Activated B cell treated with CpG ODN at 0.5 μM for 24 hours (primary cell): ENCODE measurements at regions not wholly inside any gene's neighbourhood (a gene's known extent, or its start where the extent isn't known, plus 50 kb on each side); places are given as distances from the start of the nearest gene placed in this dataset.

Experiments
- ATAC-seq: fragments of 200-7000 bp; cut with Tn5 transposase; one replicate; pipeline ENCODE4 v1.10.0; 2021; ENCODE audit warnings: low read depth, mild to moderate bottlenecking, moderate library complexity
- CTCF ChIA-PET: fragments of 350-600 bp; sonication (Branson Sonifier 250); formaldehyde crosslinking; loops from one replicate; lab custom pipeline; 2021; ENCODE audit warnings: antibody characterized with exemption; lab: Charles Lee
- POLR2A ChIA-PET: fragments of 350-600 bp; sonication (Branson Sonifier 250); formaldehyde crosslinking; loops from one replicate; lab custom pipeline; 2021; ENCODE audit warnings: antibody characterized with exemption; lab: Charles Lee
- DNase-seq: peaks from one replicate; pipeline ENCODE4 v3.0.0; 2022
- H3K27ac Mint-ChIP-seq: one replicate; pipeline ENCODE4 v1.8.0; 2020; ENCODE audit warnings: mixed read lengths
- H3K27me3 Mint-ChIP-seq: one replicate; pipeline ENCODE4 v1.8.0; 2021; ENCODE audit warnings: mixed read lengths
- H3K36me3 Mint-ChIP-seq: one replicate; pipeline ENCODE4 v1.8.0; 2021; ENCODE audit warnings: low read depth, mixed read lengths
- H3K4me1 Mint-ChIP-seq: one replicate; pipeline ENCODE4 v1.8.0; 2021; ENCODE audit warnings: mixed read lengths
- H3K4me3 Mint-ChIP-seq: one replicate; pipeline ENCODE4 v1.8.0; 2020; ENCODE audit warnings: mild to moderate bottlenecking, mixed read lengths
- H3K9me3 Mint-ChIP-seq: one replicate; pipeline ENCODE4 v1.8.0; 2020; ENCODE audit warnings: mixed read lengths
- CTCF ChIP-seq: fragments of 200-600 bp; IDR thresholded peaks from one replicate; pipeline ENCODE4 v1.8.0; 2022; ENCODE audit warnings: antibody characterized with exemption, mild to moderate bottlenecking
- intact Hi-C: fragments of 100-400 bp; cut with micrococcal nuclease; formaldehyde crosslinking; loops from one replicate; pipeline ENCODE4 v1.15.1; 2024

- intact Hi-C loops, result no loop called here
- DNase-seq (no peak), ATAC-seq (no peak)
- H3K27ac Mint-ChIP-seq, result no peak overlapping the region
- H3K9me3 Mint-ChIP-seq, result no peaks in the 10 kb centered on the region
- ChIA-PET CTCF (no interaction called here), POLR2A (no interaction called here)
- H3K36me3 Mint-ChIP-seq, result no peaks in the 10 kb centered on the region
- H3K4me3 Mint-ChIP-seq, result no peak overlapping the region
- no peak for TF ChIP-seq CTCF
- H3K4me1 Mint-ChIP-seq, result no peaks in the 10 kb centered on the region
- no peaks in the 10 kb centered on the region for H3K27me3 Mint-ChIP-seq
These were observed 1922.8 kb downstream of the MRPL39 start for GRCh38 chr21:23684431-23684830.

- no peak for DNase-seq
- POLR2A ChIA-PET, result interaction anchor here (0.6 kb wide), 1 partner anchor 262 kb away, joined by 4 read pairs; no protein-coding TSS in a partner anchor
- intact Hi-C loops, result no loop called here
- no peak for TF ChIP-seq CTCF
- Mint-ChIP-seq H3K36me3 (no peaks in the 10 kb centered on the region), H3K4me3 (no peak overlapping the region), H3K27me3 (no peaks in the 10 kb centered on the region), H3K4me1 (no peaks in the 10 kb centered on the region), H3K27ac (no peak overlapping the region), H3K9me3 (no peaks in the 10 kb centered on the region)
- CTCF ChIA-PET, result interaction anchor here (0.7 to 1.2 kb wide), 2 partner anchors 10 to 646 kb away, joined by 3 read pairs; no protein-coding TSS in a partner anchor
- no peak for ATAC-seq
These were observed 1943.0 kb downstream of the MRPL39 start for GRCh38 chr21:23664193-23664694.

- Mint-ChIP-seq H3K4me3 (no peak overlapping the region), H3K27me3 (no peaks in the 10 kb centered on the region), H3K4me1 (no peaks in the 10 kb centered on the region), H3K9me3 (no peaks in the 10 kb centered on the region), H3K36me3 (no peaks in the 10 kb centered on the region), H3K27ac (no peak overlapping the region)
- no peak for DNase-seq
- no peak for TF ChIP-seq CTCF
- intact Hi-C loops, result no loop called here
- ChIA-PET CTCF (no interaction called here), POLR2A (no interaction called here)
- no peak for ATAC-seq
These were observed 1946.7 kb downstream of the MRPL39 start for GRCh38 chr21:23660560-23660959.

- no peaks in the 10 kb centered on the region for H3K27me3 Mint-ChIP-seq
- intact Hi-C loops, result no loop called here
- ATAC-seq (no peak), DNase-seq (no peak)
- no peaks in the 10 kb centered on the region for H3K9me3 Mint-ChIP-seq
- no peak overlapping the region for H3K27ac Mint-ChIP-seq
- H3K36me3 Mint-ChIP-seq, result no peaks in the 10 kb centered on the region
- ChIA-PET CTCF (no interaction called here), POLR2A (no interaction called here)
- H3K4me3 Mint-ChIP-seq, result no peak overlapping the region
- no peaks in the 10 kb centered on the region for H3K4me1 Mint-ChIP-seq
- TF ChIP-seq CTCF, result no peak
These were observed 1962.5 kb downstream of the MRPL39 start for GRCh38 chr21:23644768-23645167.

GRCh38 chr21:23639721-23640120, 1967.6 kb downstream of the MRPL39 start:
- CTCF ChIA-PET, result no interaction called here
- intact Hi-C loops, result no loop called here
- H3K4me1 Mint-ChIP-seq, result no peaks in the 10 kb centered on the region
- no peaks in the 10 kb centered on the region for H3K9me3 Mint-ChIP-seq
- H3K36me3 Mint-ChIP-seq, result no peaks in the 10 kb centered on the region
- ATAC-seq, result no peak
- no peak overlapping the region for H3K27ac Mint-ChIP-seq
- H3K4me3 Mint-ChIP-seq, result no peak overlapping the region
- DNase-seq, result no peak
- no peak for TF ChIP-seq CTCF
- POLR2A ChIA-PET, result no interaction called here
- H3K27me3 Mint-ChIP-seq, result no peaks in the 10 kb centered on the region
